H1 (cell line): ENCODE measurements at regions not wholly inside any gene's neighbourhood (a gene's known extent, or its start where the extent isn't known, plus 50 kb on each side); places are given as distances from the start of the nearest gene placed in this dataset.

Source experiments
- CBX5 ChIP-seq: fragments of 300-800, 300-1000 bp; sonication (generic); IDR thresholded peaks from 2 replicates; pipeline ENCODE4 v1.7.1; 2016; ENCODE audit warnings: antibody characterized with exemption, low read length, low read depth
- CBX8 ChIP-seq: fragments of 300-800, 300-1000 bp; sonication (generic); IDR thresholded peaks from 2 replicates; pipeline ENCODE4 v1.7.1; 2016; ENCODE audit warnings: low read depth, low read length, borderline replicate concordance
- CHD1 ChIP-seq: IDR thresholded peaks from 2 replicates; pipeline ENCODE4 v1.6.1; 2012; ENCODE audit warnings: low read depth, low read length, improper control_type of control experiment
- CHD7 ChIP-seq: fragments of 300-600 bp; sonication (generic); IDR thresholded peaks from 2 replicates; pipeline ENCODE4 v1.7.1; 2012; ENCODE audit warnings: low read length, moderate library complexity, mild to moderate bottlenecking, inconsistent platforms; ENCODE audit not compliant: insufficient replicate concordance
- NANOG ChIP-seq: IDR thresholded peaks from 2 replicates; pipeline ENCODE4 v1.6.1; 2011; ENCODE audit warnings: low read length, low read depth, mild to moderate bottlenecking, inconsistent platforms; ENCODE audit not compliant: insufficient read depth, poor library complexity, severe bottlenecking
- POLR2AphosphoS5 ChIP-seq: IDR thresholded peaks from 2 replicates; pipeline ENCODE4 v1.6.1; 2011; ENCODE audit warnings: low read depth, low read length
- RAD21 ChIP-seq, 2 experiments: IDR thresholded peaks in 1 of 2; conservative IDR thresholded peaks in 1 of 2; 2 replicates each; pipeline ENCODE4 v1.6.1; 2011; ENCODE audit warnings: low read depth in 2 of 2, low read length in 2 of 2, improper control_type of control experiment in 1 of 2, inconsistent platforms in 1 of 2, mild to moderate bottlenecking in 1 of 2, moderate library complexity in 1 of 2
- RXRA ChIP-seq: IDR thresholded peaks from 2 replicates; pipeline ENCODE4 v1.6.1; 2011; ENCODE audit warnings: low read depth, mild to moderate bottlenecking, low read length, moderate library complexity; ENCODE audit not compliant: insufficient read depth
- SRF ChIP-seq: IDR thresholded peaks from 2 replicates; pipeline ENCODE4 v1.6.1; 2011; ENCODE audit warnings: mild to moderate bottlenecking, low read depth, low read length, moderate library complexity
- TAF1 ChIP-seq: IDR thresholded peaks from 2 replicates; pipeline ENCODE4 v1.6.1; 2011; ENCODE audit warnings: mild to moderate bottlenecking, low read depth, low read length
- TBP ChIP-seq: IDR thresholded peaks from 2 replicates; pipeline ENCODE4 v1.6.1; 2011; ENCODE audit warnings: low read depth, low read length, improper control_type of control experiment
- TF ChIP-seq, protein P1 (sequence below): IDR thresholded peaks from 2 replicates; pipeline ENCODE4 v1.6.1; 2011; ENCODE audit warnings: low read depth, mild to moderate bottlenecking, low read length; ENCODE audit not compliant: insufficient read depth

GRCh38 chr3:27978440-27978839 lies 256.3 kb upstream of the EOMES start (continued):
- no peak for TF ChIP-seq CHD7
- no peak for TF ChIP-seq CBX8
- no peak for TF ChIP-seq TBP
- no peak for TF ChIP-seq POLR2AphosphoS5
- TF ChIP-seq, protein P1, sequence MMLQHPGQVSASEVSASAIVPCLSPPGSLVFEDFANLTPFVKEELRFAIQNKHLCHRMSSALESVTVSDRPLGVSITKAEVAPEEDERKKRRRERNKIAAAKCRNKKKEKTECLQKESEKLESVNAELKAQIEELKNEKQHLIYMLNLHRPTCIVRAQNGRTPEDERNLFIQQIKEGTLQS: no peak
- no peak for TF ChIP-seq SRF
- no peak for TF ChIP-seq CHD1
- TF ChIP-seq TAF1: no peak
- no peak for TF ChIP-seq NANOG
- TF ChIP-seq CBX5: no peak
- TF ChIP-seq RAD21 (IDR thresholded peaks at IDR 0.05 in 1 of 2, conservative IDR thresholded peaks at IDR 0.05 in 1 of 2; ENCODE audit: low read depth in 2 of 2, low read length in 2 of 2): no peak
- no peak for TF ChIP-seq RXRA
